H1 (cell line): ENCODE measurements at regions not wholly inside any gene's neighbourhood (a gene's known extent, or its start where the extent isn't known, plus 50 kb on each side); places are given as distances from the start of the nearest gene placed in this dataset.

Source experiments
- CTCF ChIA-PET: fragments of 300-600 bp; sonication (Branson Sonifier 250); formaldehyde crosslinking; loops from one replicate; lab custom pipeline; 2021; ENCODE audit not compliant: partially characterized antibody; lab: Charles Lee
- POLR2A ChIA-PET: fragments of 300-600 bp; sonication (Branson Sonifier 250); formaldehyde crosslinking; loops from one replicate; lab custom pipeline; 2021; ENCODE audit warnings: inconsistent platforms; ENCODE audit not compliant: partially characterized antibody; lab: Charles Lee
- DNase-seq, 2 experiments: peaks; one replicate each; pipeline versions ENCODE4 v3.0.0 to v3.0.0-alpha.2; 2010 to 2022; ENCODE audit warnings: low spot score in 2 of 2, low read depth in 1 of 2, mixed read lengths in 1 of 2
- FAIRE-seq: peaks from 2 replicates; lab custom pipeline; 2011; peaks lifted over from hg19 to GRCh38; lab: Jason Lieb, UNC
- H2AFZ ChIP-seq: 2 replicates; pipeline ENCODE4 v1.8.1; 2012; ENCODE audit warnings: low read length, inconsistent platforms
- H2AK5ac ChIP-seq: 2 replicates; pipeline ENCODE4 v1.6.1; 2013; ENCODE audit warnings: low read depth, low read length
- H2BK120ac ChIP-seq: replicated peaks from 2 replicates; pipeline ENCODE3; 2013; ENCODE audit warnings: low read depth, low read length, inconsistent platforms
- H2BK12ac ChIP-seq: 2 replicates; pipeline ENCODE4 v1.6.1; 2013; ENCODE audit warnings: low read depth, low read length
- H2BK15ac ChIP-seq: 2 replicates; pipeline ENCODE4 v1.6.1; 2013; ENCODE audit warnings: low read length
- H2BK20ac ChIP-seq: 2 replicates; pipeline ENCODE4 v1.6.1; 2013; ENCODE audit warnings: low read length
- H2BK5ac ChIP-seq: 2 replicates; pipeline ENCODE4 v1.6.1; 2013; ENCODE audit warnings: low read depth, low read length
- H3K14ac ChIP-seq: 2 replicates; pipeline ENCODE4 v1.6.1; 2013; ENCODE audit warnings: inconsistent platforms; ENCODE audit not compliant: insufficient read length
- H3K18ac ChIP-seq: 2 replicates; pipeline ENCODE4 v1.6.1; 2013; ENCODE audit warnings: low read length; ENCODE audit errors: extremely low read depth
- H3K23ac ChIP-seq: 2 replicates; pipeline ENCODE4 v1.6.1; 2013; ENCODE audit warnings: inconsistent platforms; ENCODE audit not compliant: insufficient read length
- H3K23me2 ChIP-seq: 2 replicates; pipeline ENCODE4 v1.6.1; 2013; ENCODE audit warnings: low read depth, low read length
- H3K27ac ChIP-seq: 2 replicates; pipeline ENCODE4 v1.6.1; 2011; ENCODE audit warnings: low read depth, low read length, inconsistent platforms
- H3K27me3 ChIP-seq, 4 experiments: replicated peaks in 1 of 4; 1 replicate in 1 of 4; 2 replicates in 3 of 4; pipeline versions ENCODE4 v1.6.1 to v1.8.1; 2011 to 2013; ENCODE audit warnings: low read length in 3 of 4, mild to moderate bottlenecking in 3 of 4, inconsistent platforms in 2 of 4, mixed read lengths in 2 of 4, moderate library complexity in 1 of 4; ENCODE audit not compliant: control insufficient read depth in 3 of 4, insufficient read depth in 3 of 4; ENCODE audit errors: extremely low read depth in 1 of 4
- H3K36me3 ChIP-seq, 4 experiments: 2 replicates each; pipeline versions ENCODE4 v1.6.1 to v1.8.1; 2011 to 2013; ENCODE audit warnings: mild to moderate bottlenecking in 4 of 4, low read length in 3 of 4, moderate library complexity in 2 of 4, control low read depth in 1 of 4, inconsistent platforms in 1 of 4; ENCODE audit not compliant: insufficient read depth in 4 of 4, control insufficient read depth in 2 of 4
- H3K4ac ChIP-seq: replicated peaks from 2 replicates; pipeline ENCODE3; 2013; ENCODE audit warnings: low read length, low read depth, mixed read lengths, inconsistent platforms; ENCODE audit not compliant: insufficient read length
- H3K4me1 ChIP-seq, 4 experiments: replicated peaks in 1 of 4; 1 replicate in 1 of 4; 2 replicates in 3 of 4; pipeline versions ENCODE4 v1.6.1 to v1.8.1; 2011 to 2013; ENCODE audit warnings: low read length in 3 of 4, inconsistent platforms in 2 of 4, mixed read lengths in 1 of 4; ENCODE audit not compliant: insufficient read depth in 4 of 4, control insufficient read depth in 3 of 4
- H3K4me2 ChIP-seq, 2 experiments: 2 replicates each; pipeline versions ENCODE4 v1.6.1 to v1.8.1; 2011 to 2013; ENCODE audit warnings: low read depth in 2 of 2, low read length in 2 of 2, control low read depth in 1 of 2, inconsistent platforms in 1 of 2, mild to moderate bottlenecking in 1 of 2; ENCODE audit not compliant: insufficient read depth in 1 of 2
- H3K4me3 ChIP-seq, 4 experiments: fragments of 200-600, 300-600 bp in 1 of 4; sonication (generic), shearing (Covaris generic), sonication (Bioruptor Twin) in 1 of 4; 2 replicates each; pipeline versions ENCODE4 v1.5.1 to v1.8.1; 2011 to 2016; ENCODE audit warnings: low read length in 4 of 4, low read depth in 3 of 4, control low read depth in 2 of 4, inconsistent platforms in 2 of 4, mild to moderate bottlenecking in 2 of 4, mixed read lengths in 1 of 4, moderate library complexity in 1 of 4; ENCODE audit not compliant: insufficient read depth in 2 of 4; ENCODE audit errors: extremely low read depth in 1 of 4
- H3K56ac ChIP-seq: replicated peaks from 2 replicates; pipeline ENCODE3; 2013; ENCODE audit warnings: low read depth, mild to moderate bottlenecking, mixed read lengths, low read length, inconsistent platforms; ENCODE audit not compliant: insufficient read length
- H3K79me1 ChIP-seq: 2 replicates; pipeline ENCODE4 v1.6.1; 2013; ENCODE audit warnings: low read depth, low read length, control low read depth
- H3K79me2 ChIP-seq, 2 experiments: 2 replicates each; pipeline versions ENCODE4 v1.6.1 to v1.8.1; 2012 to 2013; ENCODE audit warnings: low read length in 2 of 2, mild to moderate bottlenecking in 2 of 2, inconsistent platforms in 1 of 2; ENCODE audit not compliant: insufficient read depth in 2 of 2, control insufficient read depth in 1 of 2
- H3K9ac ChIP-seq, 4 experiments: replicated peaks in 1 of 4; 1 replicate in 1 of 4; 2 replicates in 3 of 4; pipeline versions ENCODE4 v1.6.1 to v1.8.1; 2011 to 2013; ENCODE audit warnings: low read depth in 3 of 4, low read length in 3 of 4, control low read depth in 2 of 4, mild to moderate bottlenecking in 2 of 4, moderate library complexity in 2 of 4, inconsistent platforms in 1 of 4; ENCODE audit errors: extremely low read depth in 1 of 4
- H3K9me3 ChIP-seq, 2 experiments: 2 replicates each; pipeline versions ENCODE4 v1.6.1 to v1.8.1; 2012 to 2013; ENCODE audit warnings: mild to moderate bottlenecking in 2 of 2, moderate library complexity in 2 of 2, control low read depth in 1 of 2, inconsistent platforms in 1 of 2, low read depth in 1 of 2, low read length in 1 of 2, mixed read lengths in 1 of 2; ENCODE audit not compliant: insufficient read depth in 2 of 2
- H4K20me1 ChIP-seq, 2 experiments: replicated peaks in 1 of 2; 2 replicates each; pipeline versions ENCODE3 to v1.8.1; 2011 to 2013; ENCODE audit warnings: inconsistent platforms in 2 of 2, low read length in 2 of 2, mild to moderate bottlenecking in 1 of 2; ENCODE audit not compliant: insufficient read depth in 2 of 2, control insufficient read depth in 1 of 2
- H4K5ac ChIP-seq: 2 replicates; pipeline ENCODE4 v1.6.1; 2013; ENCODE audit warnings: low read length, low read depth, mixed read lengths, inconsistent platforms; ENCODE audit not compliant: insufficient read length
- H4K8ac ChIP-seq: 2 replicates; pipeline ENCODE4 v1.8.0; 2013; ENCODE audit warnings: mild to moderate bottlenecking, moderate library complexity, low read length, inconsistent platforms; ENCODE audit not compliant: insufficient read depth; ENCODE audit errors: extremely low read depth
- H4K91ac ChIP-seq: replicated peaks from 2 replicates; pipeline ENCODE3; 2013; ENCODE audit warnings: low read length, mixed read lengths, inconsistent platforms; ENCODE audit not compliant: insufficient read length
- EP300 ChIP-seq, 2 experiments: IDR thresholded peaks; 1 replicate in 1 of 2; 2 replicates in 1 of 2; pipeline ENCODE4 v1.6.1; 2011 to 2012; ENCODE audit warnings: low read depth in 2 of 2, low read length in 2 of 2, mild to moderate bottlenecking in 2 of 2, borderline replicate concordance in 1 of 2, inconsistent platforms in 1 of 2, moderate library complexity in 1 of 2
- EZH2 ChIP-seq: fragments of 200-600 bp; sonication (generic); IDR thresholded peaks from 2 replicates; pipeline ENCODE4 v1.7.1; 2012; ENCODE audit warnings: low read depth, mild to moderate bottlenecking, moderate library complexity, low read length, inconsistent platforms; ENCODE audit not compliant: severe bottlenecking
- FOSL1 ChIP-seq: IDR thresholded peaks from 2 replicates; pipeline ENCODE4 v1.6.1; 2011; ENCODE audit warnings: mild to moderate bottlenecking, low read depth, low read length, moderate library complexity; ENCODE audit not compliant: insufficient read depth
- GTF2F1 ChIP-seq: IDR thresholded peaks from 2 replicates; pipeline ENCODE4 v1.6.1; 2012; ENCODE audit warnings: low read depth, low read length, improper control_type of control experiment, borderline replicate concordance
- JUN ChIP-seq: IDR thresholded peaks from 2 replicates; pipeline ENCODE4 v1.6.1; 2011; ENCODE audit warnings: low read depth, mild to moderate bottlenecking, improper control_type of control experiment, low read length
- JUND ChIP-seq: IDR thresholded peaks from 2 replicates; pipeline ENCODE4 v1.6.1; 2011; ENCODE audit warnings: mild to moderate bottlenecking, improper control_type of control experiment, low read length
- KDM4A ChIP-seq: IDR thresholded peaks from one replicate; pipeline ENCODE4 v1.7.1; 2012; ENCODE audit warnings: low read depth, mild to moderate bottlenecking, moderate library complexity, low read length, inconsistent platforms; ENCODE audit not compliant: severe bottlenecking
- POU5F1 ChIP-seq: IDR thresholded peaks from 2 replicates; pipeline ENCODE4 v1.6.1; 2011; ENCODE audit warnings: low read depth, mild to moderate bottlenecking, low read length, moderate library complexity
- RBBP5 ChIP-seq: IDR thresholded peaks from 2 replicates; pipeline ENCODE4 v1.7.1; 2012; ENCODE audit warnings: low read depth, mild to moderate bottlenecking, inconsistent platforms, low read length, moderate library complexity, borderline replicate concordance
- RFX5 ChIP-seq: IDR thresholded peaks from 2 replicates; pipeline ENCODE4 v1.6.1; 2011; ENCODE audit warnings: low read depth, low read length, improper control_type of control experiment, borderline replicate concordance
- SIX5 ChIP-seq: IDR thresholded peaks from 2 replicates; pipeline ENCODE4 v1.6.1; 2011; ENCODE audit warnings: mild to moderate bottlenecking, low read depth, low read length
- YY1 ChIP-seq: IDR thresholded peaks from 2 replicates; pipeline ENCODE4 v1.6.1; 2011; ENCODE audit warnings: low read depth, mild to moderate bottlenecking, low read length
- ZNF274 ChIP-seq: IDR thresholded peaks from 2 replicates; pipeline ENCODE4 v1.7.0; 2012; ENCODE audit warnings: low read length, borderline replicate concordance; ENCODE audit errors: extremely low read depth
- WGBS, 2 experiments: shearing (Covaris generic) in 1 of 2; methylation state at CpG; one replicate each; pipeline versions ENCODE4 v1.1.6 to v1.1.7; 2013 to 2015; ENCODE audit warnings: low lambda C conversion rate in 2 of 2, mixed read lengths in 2 of 2, inconsistent platforms in 1 of 2, low coverage in 1 of 2, missing lambda C conversion rate in 1 of 2; ENCODE audit not compliant: insufficient replicate concordance in 2 of 2, insufficient coverage in 1 of 2, insufficient read length in 1 of 2; ENCODE audit errors: extremely low coverage in 1 of 2, missing lambda C conversion rate in 1 of 2; 5-methylcytosine and 5-hydroxymethylcytosine counted together

DNA sequence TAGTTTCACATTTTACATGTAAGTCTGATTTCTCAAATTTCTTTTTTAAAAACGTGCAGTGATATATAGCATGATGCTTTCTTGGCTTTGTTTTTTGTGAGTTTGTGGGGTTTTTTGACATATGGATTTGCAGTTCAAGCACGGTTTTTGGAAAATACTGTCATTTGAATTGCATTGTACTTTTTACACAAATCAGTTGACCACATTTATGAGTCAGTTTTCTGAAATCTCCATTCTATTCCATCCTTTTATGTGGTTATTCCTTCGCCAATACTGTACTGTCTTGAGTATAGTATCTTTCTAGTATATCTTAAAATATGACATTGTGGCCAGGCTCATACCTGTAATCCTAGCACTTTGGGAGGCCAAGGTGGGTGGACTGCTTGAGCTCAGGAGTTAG is 890.0 kb upstream of the CITED2 start:
- Histone ChIP-seq H3K4me1 (no peaks in the 10 kb centered on the region), H3K36me3 (no peaks in the 10 kb centered on the region), H2AK5ac (no peak overlapping the region), H3K56ac (no peak overlapping the region), H3K79me1 (no peaks in the 10 kb centered on the region), H2BK20ac (no peak overlapping the region), H3K18ac (no peak overlapping the region), H3K4me3 (no peak overlapping the region), H4K5ac (no peak overlapping the region), H3K4me2 (no peak overlapping the region), H3K14ac (no peak overlapping the region), H4K91ac (no peak overlapping the region), H3K9me3 (peaks cover 6 to 9% of the 10 kb centered on the region in 2 experiments; a peak in 2 of 4 replicates), H4K20me1 (no peaks in the 10 kb centered on the region), H2BK5ac (no peak overlapping the region), H2AFZ (no peak overlapping the region), H3K23me2 (no peaks in the 10 kb centered on the region), H3K9ac (no peak overlapping the region), H3K79me2 (no peaks in the 10 kb centered on the region), H3K23ac (no peak overlapping the region), H2BK15ac (no peak overlapping the region), H3K4ac (no peak overlapping the region), H2BK120ac (no peak overlapping the region), H3K27ac (no peak overlapping the region), H2BK12ac (no peak overlapping the region), H4K8ac (no peak overlapping the region), H3K27me3 (no peaks in the 10 kb centered on the region)
- ChIA-PET CTCF (no interaction called here), POLR2A (no interaction called here)
- 88% methylated on average over 3 of the region's 3 CpGs; no CpG with 5 or more reads in 1 of the 2 experiments for WGBS, 2 experiments
- FAIRE-seq (no peak), DNase-seq (no peak)
- no peak for TF ChIP-seq FOSL1
- no peak for TF ChIP-seq POU5F1
- no peak for TF ChIP-seq YY1
- TF ChIP-seq RFX5: no peak
- TF ChIP-seq RBBP5: no peak
- TF ChIP-seq EP300 (IDR thresholded peaks at IDR 0.05; ENCODE audit: borderline replicate concordance in 1 of 2, low read depth in 2 of 2, low read length in 2 of 2): no peak
- TF ChIP-seq JUND: no peak
- TF ChIP-seq EZH2: no peak
- TF ChIP-seq KDM4A: no peak
- no peak for TF ChIP-seq GTF2F1
- no peak for TF ChIP-seq JUN
- TF ChIP-seq SIX5: no peak
- no peak for TF ChIP-seq ZNF274
